ENCODE measurements at regions not wholly inside any gene's neighbourhood (a gene's known extent, or its start where the extent isn't known, plus 50 kb on each side); places are given as distances from the start of the nearest gene placed in this dataset.

DNA sequence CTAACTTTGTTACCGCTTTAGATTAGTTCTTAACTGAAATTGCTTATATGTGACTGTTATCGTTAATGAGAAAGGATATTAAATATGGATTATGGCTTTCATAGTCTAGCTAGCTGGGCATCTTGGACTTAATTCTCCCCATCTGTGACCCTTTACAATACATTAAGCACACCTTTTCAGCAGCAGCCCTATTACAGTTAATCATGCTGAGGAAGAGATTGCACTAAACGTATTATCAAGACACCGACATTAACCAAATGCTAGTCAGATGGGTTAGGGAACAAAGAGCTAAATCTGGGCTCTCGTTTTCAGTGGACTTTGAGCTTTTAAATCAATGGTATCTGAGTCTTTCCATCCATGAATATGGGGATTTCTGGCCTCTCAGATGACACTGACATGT is 447.5 kb upstream of the DCN start:
- no peak for DNase-seq (ENCODE audit: low read depth in 2 of 2)

DNA sequence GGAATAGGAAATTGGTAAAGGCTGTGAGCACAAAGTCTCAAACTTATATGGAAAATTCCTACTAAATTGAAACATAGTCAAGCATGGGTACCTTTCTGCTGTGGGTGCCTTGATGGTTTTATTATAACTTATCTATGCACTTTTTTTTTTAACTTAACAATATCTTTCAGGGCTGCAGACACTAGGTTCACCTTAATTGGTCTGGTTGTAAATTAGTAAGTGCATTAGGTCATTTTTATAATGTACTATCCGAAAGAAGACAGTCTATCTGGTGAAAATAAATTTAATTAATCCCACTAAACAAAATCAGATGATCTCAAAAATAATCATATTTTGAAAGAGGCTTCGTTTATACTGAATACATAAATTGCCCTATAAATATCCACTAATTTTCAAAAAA is 446.8 kb upstream of the DCN start:
- DNase-seq (ENCODE audit: low read depth in 2 of 2) = no peak

- DNase-seq (ENCODE audit: low read depth in 2 of 2) = no peak
These were observed 446.0 kb upstream of the DCN start for GRCh38 chr12:91628656-91629055.

- no peak for DNase-seq (ENCODE audit: low read depth in 2 of 2)
These were observed 444.6 kb upstream of the DCN start for GRCh38 chr12:91627225-91627624.

- no peak for DNase-seq (ENCODE audit: low read depth in 2 of 2)
These were observed 440.4 kb upstream of the DCN start for GRCh38 chr12:91622981-91623380.

- no peak for DNase-seq (ENCODE audit: low read depth in 2 of 2)
These were observed 439.4 kb upstream of the DCN start for GRCh38 chr12:91622037-91622436.

GRCh38 chr12:91620992-91621391 is 438.4 kb upstream of the DCN start:
- DNase-seq (ENCODE audit: low read depth in 2 of 2) = no peak

DNA sequence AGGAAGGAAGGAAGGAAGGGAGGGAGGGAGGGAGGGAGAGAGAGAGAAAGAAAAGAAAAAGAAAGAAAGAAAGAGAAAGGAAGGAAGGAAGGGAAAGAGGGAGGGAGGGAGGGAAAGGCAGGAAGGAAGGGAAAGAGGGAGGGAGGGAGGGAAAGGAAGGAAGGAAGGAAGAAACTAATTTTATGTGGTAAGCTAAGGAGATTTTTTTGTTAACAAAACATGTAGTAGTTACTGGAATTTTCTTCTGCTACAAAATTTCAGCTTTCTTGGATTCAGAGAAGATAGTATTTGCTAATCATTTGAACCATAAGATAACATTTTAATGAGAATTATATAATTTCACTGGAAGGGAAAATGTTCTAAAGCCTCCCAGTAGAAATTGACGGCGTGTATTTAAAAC is 437.8 kb upstream of the DCN start:
- no peak for DNase-seq (ENCODE audit: low read depth in 2 of 2)

DNA sequence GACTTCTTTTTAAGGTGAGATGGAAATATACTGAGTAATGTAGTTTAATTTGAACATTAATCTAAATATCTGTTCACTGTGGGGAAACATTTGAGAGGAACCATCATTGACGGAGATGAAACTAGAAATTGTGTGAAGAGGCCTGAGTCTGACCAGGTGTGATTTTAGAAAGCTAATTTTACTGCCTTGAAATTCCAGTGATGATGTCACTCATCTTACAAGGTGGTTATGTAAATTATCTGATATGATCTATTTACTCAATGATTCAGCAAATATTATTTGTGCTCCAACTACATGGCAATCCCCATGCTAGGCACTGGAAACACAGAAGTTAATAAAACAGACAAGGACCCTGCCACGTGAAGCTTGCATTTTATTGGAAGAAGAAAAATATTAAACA is 435.7 kb upstream of the DCN start:
- DNase-seq (ENCODE audit: low read depth in 2 of 2) = no peak

DNA sequence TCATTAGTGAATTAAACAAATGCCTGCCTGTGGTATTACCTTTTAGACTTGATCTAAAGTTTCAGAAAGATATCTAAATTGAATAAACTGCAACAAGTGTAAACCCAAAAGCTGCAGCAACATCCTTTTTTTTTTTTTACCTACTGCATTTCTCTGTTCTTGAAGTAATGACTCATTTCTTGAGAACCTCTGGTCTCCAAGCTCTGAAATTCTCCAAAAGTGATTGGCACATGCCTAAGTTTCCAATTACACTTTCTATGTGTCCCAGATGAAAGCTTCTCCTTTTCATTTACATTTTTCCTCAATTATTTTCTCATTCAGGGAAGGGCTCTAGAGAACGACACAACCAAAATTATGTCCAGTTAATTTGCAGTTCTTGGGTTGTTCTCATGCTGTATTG is 435.2 kb upstream of the DCN start:
- DNase-seq (ENCODE audit: low read depth in 2 of 2) = no peak

DNA sequence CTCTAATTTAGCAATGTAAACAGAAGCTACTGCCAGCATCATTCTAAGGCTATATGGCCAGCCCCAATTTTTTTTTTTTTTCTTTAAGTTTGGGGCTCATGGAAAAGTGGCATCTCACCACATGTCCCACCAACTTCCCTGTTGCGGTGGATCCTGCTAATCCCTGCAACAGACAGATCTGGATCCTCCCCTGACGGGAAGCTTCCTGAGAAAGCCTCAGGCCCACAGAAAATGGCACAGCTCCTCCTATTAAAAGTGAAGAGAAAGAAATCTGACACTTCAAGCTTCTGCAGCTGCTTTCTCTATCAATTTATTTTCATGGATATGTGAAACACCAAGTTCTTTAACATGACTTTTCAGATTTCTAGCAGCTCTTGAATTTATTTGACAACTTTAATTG is 433.8 kb upstream of the DCN start:
- DNase-seq (ENCODE audit: low read depth in 2 of 2) = no peak

- no peak for DNase-seq (ENCODE audit: low read depth in 2 of 2)
These were observed 430.7 kb upstream of the DCN start for GRCh38 chr12:91613223-91613779.

- DNase-seq (ENCODE audit: low read depth in 2 of 2) = no peak
These were observed 427.9 kb upstream of the DCN start for GRCh38 chr12:91610561-91610960.

- no peak for DNase-seq (ENCODE audit: low read depth in 2 of 2)
These were observed 426.7 kb upstream of the DCN start for GRCh38 chr12:91609283-91609682.

- DNase-seq (ENCODE audit: low read depth in 2 of 2) = no peak
These were observed 425.9 kb upstream of the DCN start for GRCh38 chr12:91608542-91608941.

DNA sequence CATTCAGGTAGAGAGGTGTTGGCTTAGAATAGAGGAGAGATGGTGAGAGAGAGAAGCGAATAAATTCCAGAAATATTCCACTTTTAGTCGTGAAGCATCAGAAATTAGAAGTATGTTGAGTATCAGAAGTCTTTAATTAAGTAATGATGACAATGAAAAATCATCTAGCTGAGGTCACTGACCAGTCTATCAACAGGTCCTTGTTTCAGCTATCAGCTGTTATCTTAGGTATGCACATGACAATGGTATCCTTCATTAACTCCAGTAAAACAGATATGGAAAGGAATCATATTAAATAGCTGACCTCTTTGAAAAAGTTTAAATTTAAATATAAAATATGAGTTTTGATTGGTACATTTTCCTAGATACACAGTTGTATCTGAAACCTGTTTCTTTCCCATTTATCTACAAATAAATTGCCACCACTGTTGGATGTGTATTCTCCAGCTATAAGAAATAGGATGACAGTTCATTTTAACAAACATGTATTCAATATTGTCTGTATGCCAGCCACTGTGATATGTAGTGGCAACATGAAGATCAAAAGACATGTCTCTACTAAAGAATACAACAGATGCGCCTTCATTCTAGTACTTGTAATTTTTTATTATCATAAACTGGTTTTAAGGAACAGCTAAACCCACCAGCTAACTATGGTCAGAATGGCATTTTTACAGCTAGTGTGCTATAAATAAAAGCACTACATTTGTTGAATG is 424.2 kb upstream of the DCN start:
- DNase-seq (ENCODE audit: low read depth in 2 of 2) = no peak

DNA sequence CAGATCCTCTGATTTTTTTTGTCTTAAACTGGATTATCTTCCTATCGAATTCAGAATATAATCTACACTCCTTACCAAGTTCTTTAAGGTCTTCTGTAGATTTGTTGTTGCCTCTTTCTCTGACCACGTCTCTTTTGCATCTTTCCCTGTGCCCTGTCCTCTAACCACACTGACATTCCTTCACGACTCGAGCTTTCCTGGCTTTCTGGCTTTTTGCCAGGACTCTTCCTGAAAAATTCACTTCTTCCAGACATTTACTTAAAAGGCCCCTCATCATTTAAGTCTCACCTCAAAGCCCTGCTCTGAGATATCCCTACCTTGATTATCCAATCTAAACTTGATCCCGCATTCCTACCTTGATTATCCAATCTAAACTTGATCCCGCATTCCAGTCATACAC is 422.3 kb upstream of the DCN start:
- no peak for DNase-seq (ENCODE audit: low read depth in 2 of 2)

DNA sequence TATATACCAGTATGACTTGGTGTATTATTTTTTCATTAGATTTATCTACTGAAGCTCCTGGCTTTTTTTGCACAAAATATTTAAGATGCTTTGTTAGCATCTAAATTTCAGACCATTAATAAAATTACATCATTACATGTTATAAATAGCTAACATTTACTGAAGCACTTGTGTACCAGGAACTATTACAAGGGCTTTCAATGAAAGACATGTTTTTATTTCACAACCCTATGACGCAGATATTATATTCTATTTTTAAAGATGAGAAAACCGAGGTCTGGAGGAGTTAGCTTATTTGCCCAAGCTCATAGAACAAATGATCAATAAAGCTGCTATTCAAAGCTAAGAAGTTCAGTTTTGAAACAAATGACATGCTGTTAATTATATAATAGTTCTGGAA is 420.4 kb upstream of the DCN start:
- DNase-seq (ENCODE audit: low read depth in 2 of 2) = no peak

DNA sequence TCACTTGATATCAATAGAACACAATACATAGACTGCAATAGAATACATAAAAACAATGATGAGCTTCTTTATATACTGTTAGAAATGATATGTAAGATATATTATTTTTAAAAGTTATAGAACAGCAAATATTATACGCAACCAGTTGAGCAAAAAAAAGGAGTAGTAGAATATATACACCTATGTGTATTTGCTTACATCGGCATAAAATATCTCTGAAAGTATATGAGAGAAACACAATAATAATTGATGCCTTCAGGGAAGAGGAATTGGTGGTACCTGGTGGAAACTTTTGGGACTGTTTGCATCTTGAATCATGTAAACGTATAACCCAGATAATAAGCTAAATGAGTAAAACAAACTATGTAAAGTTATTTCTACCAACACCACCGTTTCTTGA is 418.4 kb upstream of the DCN start:
- no peak for DNase-seq (ENCODE audit: low read depth in 2 of 2)

GRCh38 chr12:91594715-91595114 is 412.1 kb upstream of the DCN start:
- no peak for DNase-seq (ENCODE audit: low read depth in 2 of 2)

- DNase-seq (ENCODE audit: low read depth in 2 of 2) = no peak
These were observed 409.0 kb upstream of the DCN start for GRCh38 chr12:91591639-91591987.

DNA sequence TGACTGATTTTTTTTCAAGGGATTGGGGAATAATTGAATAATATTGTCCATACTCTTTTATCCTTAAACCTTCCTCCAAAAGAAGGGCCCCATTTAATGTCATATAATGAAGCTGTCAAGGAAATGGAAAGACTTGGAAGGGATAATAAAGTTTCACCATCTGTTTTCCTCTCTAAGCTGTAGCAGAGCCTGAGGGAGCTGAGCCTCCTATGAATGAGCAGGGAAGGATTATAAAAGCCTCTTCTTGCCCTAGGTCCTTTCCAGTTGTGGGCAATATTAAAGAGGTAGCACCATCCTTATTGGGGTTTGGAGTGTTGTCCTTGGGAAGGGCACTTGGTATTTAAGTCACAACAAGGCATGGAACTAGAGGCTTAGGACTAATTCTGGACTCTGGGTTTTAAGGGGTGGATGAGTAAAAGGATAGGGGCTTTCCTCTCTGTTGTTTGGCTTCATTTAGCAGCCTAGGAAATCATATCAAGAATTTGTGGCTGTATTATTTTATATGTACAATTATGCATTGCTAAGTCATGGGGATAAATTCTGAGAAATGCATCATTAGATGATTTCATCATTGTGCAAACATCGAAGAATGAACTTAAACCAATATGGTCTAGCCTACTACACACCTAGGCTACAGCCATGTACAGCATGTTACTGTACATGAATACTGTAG is 408.5 kb upstream of the DCN start:
- no peak for DNase-seq (ENCODE audit: low read depth in 2 of 2)

GRCh38 chr12:91588874-91589454 is 406.3 kb upstream of the DCN start:
- DNase-seq (ENCODE audit: low read depth in 2 of 2) = no peak

Measured in stimulated activated CD4-positive, alpha-beta T cell treated with anti-CD3 and anti-CD28 coated beads, Interleukin-4, amount 100 ng/mL, for 48 hours (primary cell).